ENCODE measurements at regions not wholly inside any gene's neighbourhood (a gene's known extent, or its start where the extent isn't known, plus 50 kb on each side); places are given as distances from the start of the nearest gene placed in this dataset.

DNA sequence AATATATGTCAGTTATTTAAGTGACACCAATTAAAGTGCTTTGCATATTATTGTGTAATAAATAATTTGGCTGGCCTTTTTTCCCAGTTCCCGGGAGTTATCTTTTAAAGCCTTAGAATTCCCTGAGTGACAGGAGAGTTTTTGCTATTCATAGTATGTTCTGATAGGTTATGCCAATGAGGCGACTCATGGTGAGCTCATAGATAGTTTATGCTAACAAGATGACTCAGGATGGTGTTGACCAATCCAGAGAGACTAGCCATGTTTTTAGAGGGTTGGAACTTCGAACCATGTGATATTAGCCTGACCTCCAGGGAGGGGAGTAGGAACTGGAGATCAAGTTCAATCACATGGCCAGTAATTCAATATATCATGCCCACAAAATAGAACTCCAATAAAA, 310.8 kb downstream of the USP25 start:
- Histone ChIP-seq H2AK5ac (ENCODE audit: low read depth, low read length) (no peak overlapping the region), H3K4me1 (ENCODE audit: control insufficient read depth in 2 of 2, insufficient read depth in 1 of 2, low read depth in 1 of 2, low read length in 2 of 2) (no peaks in the 10 kb centered on the region), H4K8ac (ENCODE audit: low read depth, low read length) (no peak overlapping the region), H2BK12ac (ENCODE audit: low read length) (no peak overlapping the region), H2AFZ (ENCODE audit: low read length) (no peak overlapping the region), H3K27ac (replicated peaks; ENCODE audit: low read length) (no peak overlapping the region), H3K36me3 (replicated peaks in 1 of 2; ENCODE audit: control insufficient read depth in 2 of 2, insufficient read depth in 2 of 2, low read length in 2 of 2) (no peaks in the 10 kb centered on the region), H3K4me2 (ENCODE audit: insufficient read depth, low read length, poor library complexity, severe bottlenecking) (no peak overlapping the region), H3K9me3 (replicated peaks in 1 of 2; ENCODE audit: control insufficient read depth in 2 of 2, insufficient read depth in 1 of 2, low read depth in 1 of 2, low read length in 2 of 2) (peaks cover 0 to 4% of the 10 kb centered on the region in 2 donors), H3K4ac (ENCODE audit: low read length) (no peak overlapping the region), H3K23ac (ENCODE audit: low read depth, low read length, poor library complexity) (no peak overlapping the region), H2BK5ac (ENCODE audit: low read length) (no peak overlapping the region), H2BK120ac (ENCODE audit: low read depth, low read length) (no peak overlapping the region), H4K91ac (ENCODE audit: low read depth, low read length, poor library complexity) (no peak overlapping the region), H3K4me3 (ENCODE audit: low read length in 2 of 2) (no peak overlapping the region), H2BK15ac (ENCODE audit: low read length) (no peak overlapping the region), H3K79me1 (ENCODE audit: low read depth, low read length) (no peaks in the 10 kb centered on the region), H3K27me3 (ENCODE audit: control insufficient read depth in 3 of 3, insufficient read depth in 3 of 3, low read depth in 1 of 3, low read length in 3 of 3) (no peaks in the 10 kb centered on the region), H3K9ac (ENCODE audit: low read depth, low read length, poor library complexity) (no peak overlapping the region), H3K14ac (ENCODE audit: low read length) (no peak overlapping the region), H3K18ac (ENCODE audit: low read length) (no peak overlapping the region)
- no CpG with 5 or more reads among the region's 3 CpGs for WGBS, 2 donors (ENCODE audit: extremely low coverage in 2 of 2, insufficient read length in 2 of 2, insufficient replicate concordance in 1 of 2)
- DNase-seq (ENCODE audit: low spot score): no peak

GRCh38 chr21:16044676-16045075, 314.9 kb downstream of the USP25 start:
- no peaks in the 10 kb centered on the region for H3K27me3 ChIP-seq (ENCODE audit: control insufficient read depth in 3 of 3, insufficient read depth in 3 of 3, low read depth in 1 of 3, low read length in 3 of 3)
- no peak overlapping the region for H2AFZ ChIP-seq (ENCODE audit: low read length)
- H2BK15ac ChIP-seq (ENCODE audit: low read length): no peak overlapping the region
- H3K36me3 ChIP-seq (replicated peaks in 1 of 2; ENCODE audit: control insufficient read depth in 2 of 2, insufficient read depth in 2 of 2, low read length in 2 of 2): no peaks in the 10 kb centered on the region
- H2BK12ac ChIP-seq (ENCODE audit: low read length): no peak overlapping the region
- H3K4ac ChIP-seq (ENCODE audit: low read length): no peak overlapping the region
- no peak overlapping the region for H4K8ac ChIP-seq (ENCODE audit: low read depth, low read length)
- no peaks in the 10 kb centered on the region for H3K4me1 ChIP-seq (ENCODE audit: control insufficient read depth in 2 of 2, insufficient read depth in 1 of 2, low read depth in 1 of 2, low read length in 2 of 2)
- H3K4me3 ChIP-seq (ENCODE audit: low read length in 2 of 2): no peak overlapping the region
- H2BK120ac ChIP-seq (ENCODE audit: low read depth, low read length): no peak overlapping the region
- no peak for DNase-seq (ENCODE audit: low spot score)
- H3K9me3 ChIP-seq (replicated peaks in 1 of 2; ENCODE audit: control insufficient read depth in 2 of 2, insufficient read depth in 1 of 2, low read depth in 1 of 2, low read length in 2 of 2): peaks cover 0 to 4% of the 10 kb centered on the region in 2 donors
- H3K4me2 ChIP-seq (ENCODE audit: insufficient read depth, low read length, poor library complexity, severe bottlenecking): no peak overlapping the region
- no peak overlapping the region for H2BK5ac ChIP-seq (ENCODE audit: low read length)
- H3K9ac ChIP-seq (ENCODE audit: low read depth, low read length, poor library complexity): no peak overlapping the region
- H3K27ac ChIP-seq (replicated peaks; ENCODE audit: low read length): no peak overlapping the region
- no peak overlapping the region for H4K91ac ChIP-seq (ENCODE audit: low read depth, low read length, poor library complexity)
- H3K79me1 ChIP-seq (ENCODE audit: low read depth, low read length): no peaks in the 10 kb centered on the region
- H3K18ac ChIP-seq (ENCODE audit: low read length): no peak overlapping the region
- H3K23ac ChIP-seq (ENCODE audit: low read depth, low read length, poor library complexity): no peak overlapping the region
- H3K14ac ChIP-seq (ENCODE audit: low read length): no peak overlapping the region
- no peak overlapping the region for H2AK5ac ChIP-seq (ENCODE audit: low read depth, low read length)

- Histone ChIP-seq H3K27me3 (ENCODE audit: control insufficient read depth in 3 of 3, insufficient read depth in 3 of 3, low read depth in 1 of 3, low read length in 3 of 3) (no peaks in the 10 kb centered on the region), H2BK15ac (ENCODE audit: low read length) (no peak overlapping the region)
Observed at GRCh38 chr21:16046656-16047330, 317.0 kb downstream of the USP25 start.

DNA sequence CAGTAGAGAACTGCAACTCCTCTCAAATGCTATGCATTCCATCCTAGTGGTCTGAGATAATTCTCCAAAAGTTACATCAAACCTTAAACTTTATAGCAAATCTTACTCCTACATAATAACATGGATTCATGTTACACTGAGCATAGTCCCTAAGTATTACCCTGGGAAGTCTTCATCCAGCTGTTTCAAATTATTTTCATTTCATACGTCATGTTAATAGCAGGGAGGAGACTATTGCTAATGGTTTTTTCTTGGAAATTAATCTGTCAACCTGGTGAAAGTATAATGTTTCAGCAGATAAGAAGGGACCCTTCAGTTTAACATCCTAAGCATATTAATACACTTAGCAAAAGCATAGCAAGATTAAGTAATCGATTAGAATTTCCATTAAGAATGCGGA, 318.1 kb downstream of the USP25 start:
- no peak overlapping the region for H3K4ac ChIP-seq (ENCODE audit: low read length)
- no peaks in the 10 kb centered on the region for H3K27me3 ChIP-seq (ENCODE audit: control insufficient read depth in 3 of 3, insufficient read depth in 3 of 3, low read depth in 1 of 3, low read length in 3 of 3)
- H2BK120ac ChIP-seq (ENCODE audit: low read depth, low read length): no peak overlapping the region
- H3K18ac ChIP-seq (ENCODE audit: low read length): no peak overlapping the region
- no peaks in the 10 kb centered on the region for H3K9me3 ChIP-seq (replicated peaks in 1 of 2; ENCODE audit: control insufficient read depth in 2 of 2, insufficient read depth in 1 of 2, low read depth in 1 of 2, low read length in 2 of 2)
- H2BK12ac ChIP-seq (ENCODE audit: low read length): no peak overlapping the region
- no peak overlapping the region for H2AFZ ChIP-seq (ENCODE audit: low read length)
- no peak overlapping the region for H4K91ac ChIP-seq (ENCODE audit: low read depth, low read length, poor library complexity)
- WGBS, 2 donors (ENCODE audit: extremely low coverage in 2 of 2, insufficient read length in 2 of 2, insufficient replicate concordance in 1 of 2): no CpG with 5 or more reads among the region's 3 CpGs
- no peak for DNase-seq (ENCODE audit: low spot score)
- H3K4me1 ChIP-seq (ENCODE audit: control insufficient read depth in 2 of 2, insufficient read depth in 1 of 2, low read depth in 1 of 2, low read length in 2 of 2): no peaks in the 10 kb centered on the region
- H3K27ac ChIP-seq (replicated peaks; ENCODE audit: low read length): no peak overlapping the region
- H3K79me1 ChIP-seq (ENCODE audit: low read depth, low read length): no peaks in the 10 kb centered on the region
- H3K4me2 ChIP-seq (ENCODE audit: insufficient read depth, low read length, poor library complexity, severe bottlenecking): no peak overlapping the region
- no peak overlapping the region for H2AK5ac ChIP-seq (ENCODE audit: low read depth, low read length)
- H4K8ac ChIP-seq (ENCODE audit: low read depth, low read length): no peak overlapping the region
- H3K36me3 ChIP-seq (replicated peaks in 1 of 2; ENCODE audit: control insufficient read depth in 2 of 2, insufficient read depth in 2 of 2, low read length in 2 of 2): no peaks in the 10 kb centered on the region
- H3K14ac ChIP-seq (ENCODE audit: low read length): no peak overlapping the region
- H2BK5ac ChIP-seq (ENCODE audit: low read length): no peak overlapping the region
- H3K23ac ChIP-seq (ENCODE audit: low read depth, low read length, poor library complexity): no peak overlapping the region
- H2BK15ac ChIP-seq (ENCODE audit: low read length): no peak overlapping the region
- no peak overlapping the region for H3K9ac ChIP-seq (ENCODE audit: low read depth, low read length, poor library complexity)
- H3K4me3 ChIP-seq (ENCODE audit: low read length in 2 of 2): no peak overlapping the region

More at GRCh38 chr21:16046656-16047330, 317.0 kb downstream of the USP25 start:
- Histone ChIP-seq H4K91ac (ENCODE audit: low read depth, low read length, poor library complexity) (no peak overlapping the region), H3K23ac (ENCODE audit: low read depth, low read length, poor library complexity) (no peak overlapping the region), H3K36me3 (replicated peaks in 1 of 2; ENCODE audit: control insufficient read depth in 2 of 2, insufficient read depth in 2 of 2, low read length in 2 of 2) (no peaks in the 10 kb centered on the region), H3K9me3 (replicated peaks in 1 of 2; ENCODE audit: control insufficient read depth in 2 of 2, insufficient read depth in 1 of 2, low read depth in 1 of 2, low read length in 2 of 2) (no peaks in the 10 kb centered on the region), H2BK120ac (ENCODE audit: low read depth, low read length) (no peak overlapping the region), H3K9ac (ENCODE audit: low read depth, low read length, poor library complexity) (no peak overlapping the region), H3K79me1 (ENCODE audit: low read depth, low read length) (no peaks in the 10 kb centered on the region), H4K8ac (ENCODE audit: low read depth, low read length) (no peak overlapping the region), H2AK5ac (ENCODE audit: low read depth, low read length) (no peak overlapping the region), H2BK12ac (ENCODE audit: low read length) (no peak overlapping the region), H3K14ac (ENCODE audit: low read length) (no peak overlapping the region), H3K4me1 (ENCODE audit: control insufficient read depth in 2 of 2, insufficient read depth in 1 of 2, low read depth in 1 of 2, low read length in 2 of 2) (no peaks in the 10 kb centered on the region), H3K18ac (ENCODE audit: low read length) (no peak overlapping the region), H3K4ac (ENCODE audit: low read length) (no peak overlapping the region), H2BK5ac (ENCODE audit: low read length) (no peak overlapping the region), H3K27ac (replicated peaks; ENCODE audit: low read length) (no peak overlapping the region), H3K4me3 (ENCODE audit: low read length in 2 of 2) (no peak overlapping the region), H3K4me2 (ENCODE audit: insufficient read depth, low read length, poor library complexity, severe bottlenecking) (no peak overlapping the region), H2AFZ (ENCODE audit: low read length) (no peak overlapping the region)
- no peak for DNase-seq (ENCODE audit: low spot score)
- WGBS, 2 donors (ENCODE audit: extremely low coverage in 2 of 2, insufficient read length in 2 of 2, insufficient replicate concordance in 1 of 2): no CpG with 5 or more reads among the region's 5 CpGs

Data from neuronal stem cell (in vitro differentiated cells).